HG02943 (cell line): ENCODE measurements at regions not wholly inside any gene's neighbourhood (a gene's known extent, or its start where the extent isn't known, plus 50 kb on each side); places are given as distances from the start of the nearest gene placed in this dataset.
"Not testable (repeated sequence)": the region's sequence is repeated elsewhere in the genome, so short reads cannot be mapped to it uniquely, and the experiment has no call there.

ENCODE experiments used
- ATAC-seq: cut with Tn5 transposase; IDR thresholded peaks from one replicate; pipeline ENCODE4 v1.9.1; 2021; ENCODE audit warnings: mild to moderate bottlenecking, low read depth, moderate library complexity; ENCODE audit not compliant: unreplicated experiment

GRCh38 chr10:34911661-34912205 is 96.6 kb upstream of the PARD3 start:
- ATAC-seq, result no peak

GRCh38 chr10:34908481-34908880 is 93.4 kb upstream of the PARD3 start:
- no peak for ATAC-seq

- no peak for ATAC-seq
Observed at GRCh38 chr10:34907743-34908430, 92.8 kb upstream of the PARD3 start.

- no peak for ATAC-seq
Observed at GRCh38 chr10:34906067-34906965, 91.2 kb upstream of the PARD3 start.

- ATAC-seq, result no peak
Observed at GRCh38 chr10:34905200-34905927, 90.3 kb upstream of the PARD3 start.

- ATAC-seq, result no peak
Observed at GRCh38 chr10:34904191-34904590, 89.1 kb upstream of the PARD3 start.

GRCh38 chr10:34899161-34899560 is 84.1 kb upstream of the PARD3 start:
- ATAC-seq, result no peak

- no peak for ATAC-seq
Observed at GRCh38 chr10:34895977-34896376, 80.9 kb upstream of the PARD3 start.

- not testable (repeated sequence) for ATAC-seq
Observed at GRCh38 chr10:34895046-34895445, 80.0 kb upstream of the PARD3 start.

- not testable (repeated sequence) for ATAC-seq
Observed at GRCh38 chr10:34892521-34892920, 77.4 kb upstream of the PARD3 start.

- ATAC-seq, result no peak
Observed at GRCh38 chr10:34890939-34891338, 75.8 kb upstream of the PARD3 start.

- no peak for ATAC-seq
Observed at GRCh38 chr10:34889004-34889869, 74.1 kb upstream of the PARD3 start.

GRCh38 chr10:34886906-34887642 is 72.0 kb upstream of the PARD3 start:
- no peak for ATAC-seq

- ATAC-seq, result no peak
Observed at GRCh38 chr10:34885898-34886297, 70.8 kb upstream of the PARD3 start.

- ATAC-seq, result no peak
Observed at GRCh38 chr10:34885011-34885410, 69.9 kb upstream of the PARD3 start.

GRCh38 chr10:34884272-34884952 is 69.3 kb upstream of the PARD3 start:
- ATAC-seq, result no peak

GRCh38 chr10:34880817-34881216 is 65.7 kb upstream of the PARD3 start:
- no peak for ATAC-seq

GRCh38 chr10:34878651-34879050 is 63.6 kb upstream of the PARD3 start:
- not testable (repeated sequence) for ATAC-seq

GRCh38 chr10:34875061-34875460 is 60.0 kb upstream of the PARD3 start:
- ATAC-seq, result no peak
